T-helper 1 cell (primary cell): ENCODE measurements at regions not wholly inside any gene's neighbourhood (a gene's known extent, or its start where the extent isn't known, plus 50 kb on each side); places are given as distances from the start of the nearest gene placed in this dataset.

ENCODE experiments used
- DNase-seq, 5 donors: peaks; one replicate each; pipeline ENCODE4 v3.0.0-alpha.2; 2012 to 2020

- no peak for DNase-seq
Observed at GRCh38 chr13:44224450-44225149, 149.0 kb upstream of the SERP2 start.

DNA sequence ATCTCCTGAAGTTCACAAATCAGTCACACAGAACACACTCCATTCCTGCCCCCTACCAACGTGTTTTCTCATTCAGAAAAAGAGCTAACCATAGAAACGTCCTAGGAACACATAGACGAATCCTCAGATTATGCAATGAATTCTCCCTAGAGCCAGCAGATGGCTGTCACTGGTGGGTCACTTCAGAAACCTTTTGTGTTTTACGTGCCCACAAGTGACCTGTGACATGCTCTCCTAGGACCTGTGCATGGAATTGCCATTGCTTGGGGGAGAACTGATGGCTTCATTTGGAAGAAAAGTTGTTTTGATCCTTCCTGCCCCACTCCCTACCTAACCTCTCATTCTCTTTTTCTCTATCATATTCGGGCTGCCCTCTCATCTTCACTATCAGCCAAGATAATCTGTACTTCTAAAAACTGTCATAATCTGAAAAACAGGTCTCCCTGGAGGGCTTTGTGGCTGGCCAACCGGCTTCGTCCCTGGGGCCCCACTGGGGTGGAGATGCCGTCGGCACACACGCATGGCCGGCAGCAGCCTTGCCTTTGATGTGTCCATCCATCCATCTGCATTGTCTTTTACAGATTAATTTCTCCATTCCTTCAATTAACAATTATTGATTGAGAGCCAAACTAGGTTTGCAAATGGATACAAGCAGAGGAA is 144.1 kb upstream of the SERP2 start:
- DNase-seq = no peak

GRCh38 chr13:44230071-44230470 is 143.6 kb upstream of the SERP2 start:
- no peak for DNase-seq

DNA sequence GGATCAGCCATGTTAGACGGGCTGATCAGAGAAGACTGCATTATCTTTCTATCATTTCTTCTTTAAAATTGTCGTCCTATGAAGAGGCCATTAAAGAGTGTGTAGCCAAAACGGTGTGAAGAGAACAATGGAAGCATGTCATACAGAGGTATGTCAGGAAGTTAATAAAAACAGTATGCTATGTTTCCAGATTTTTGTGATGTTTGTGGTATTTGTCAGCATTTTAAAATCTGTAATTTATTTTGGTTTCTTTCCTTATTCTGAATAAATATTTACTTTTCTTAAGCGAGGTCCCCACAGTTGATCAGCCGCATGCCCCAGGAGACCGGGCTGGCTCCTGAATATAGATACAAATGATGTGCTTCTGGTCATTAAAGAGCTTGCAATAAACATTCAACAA is 142.9 kb upstream of the SERP2 start:
- DNase-seq = no peak

GRCh38 chr13:44231786-44232516 is 141.7 kb upstream of the SERP2 start:
- no peak for DNase-seq

DNA sequence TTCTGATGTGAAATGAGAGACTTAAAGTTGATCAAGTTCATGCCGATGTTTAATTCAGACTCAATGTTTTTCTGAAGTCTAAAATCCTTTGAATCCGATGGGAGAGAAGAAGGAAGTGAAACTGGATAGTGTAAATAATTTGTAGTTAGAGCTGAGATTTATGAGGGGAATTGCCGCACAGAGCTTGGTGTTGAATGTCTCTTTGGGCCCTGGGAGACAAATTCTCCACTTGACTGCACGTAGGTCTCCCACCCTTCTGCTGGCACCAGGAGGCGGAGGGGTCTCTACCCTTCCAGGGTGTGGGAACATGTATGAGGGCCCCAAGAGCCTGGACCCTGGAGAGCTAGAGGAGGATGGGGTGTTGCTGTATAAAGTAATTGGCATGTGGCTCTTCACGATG is 140.8 kb upstream of the SERP2 start:
- DNase-seq = no peak

- no peak for DNase-seq
Observed at GRCh38 chr13:44234566-44234965, 139.1 kb upstream of the SERP2 start.

DNA sequence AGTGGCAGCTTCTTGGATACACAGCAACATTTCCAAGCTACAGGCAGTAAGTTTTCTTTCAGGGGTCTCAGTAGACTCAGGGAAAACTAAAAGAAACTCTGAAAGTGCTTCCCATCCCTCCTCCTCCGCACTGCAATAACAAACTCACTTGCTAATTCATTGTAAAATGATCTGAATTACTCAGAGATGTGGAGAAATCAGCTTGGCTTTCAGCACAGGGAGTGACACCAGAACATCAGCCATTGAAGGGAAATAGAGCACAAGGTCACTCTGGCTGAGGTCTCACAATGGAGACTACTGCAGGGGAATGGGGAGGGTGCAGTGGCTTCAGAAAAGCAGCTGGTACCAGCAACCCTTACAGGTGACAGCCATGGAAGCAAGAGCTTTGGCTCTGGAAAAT is 137.3 kb upstream of the SERP2 start:
- DNase-seq = no peak

- no peak for DNase-seq
Observed at GRCh38 chr13:44236801-44237207, 136.8 kb upstream of the SERP2 start.

GRCh38 chr13:44237276-44237767 is 136.3 kb upstream of the SERP2 start:
- DNase-seq = peak in 1 of 5 donors; percentile 56

DNA sequence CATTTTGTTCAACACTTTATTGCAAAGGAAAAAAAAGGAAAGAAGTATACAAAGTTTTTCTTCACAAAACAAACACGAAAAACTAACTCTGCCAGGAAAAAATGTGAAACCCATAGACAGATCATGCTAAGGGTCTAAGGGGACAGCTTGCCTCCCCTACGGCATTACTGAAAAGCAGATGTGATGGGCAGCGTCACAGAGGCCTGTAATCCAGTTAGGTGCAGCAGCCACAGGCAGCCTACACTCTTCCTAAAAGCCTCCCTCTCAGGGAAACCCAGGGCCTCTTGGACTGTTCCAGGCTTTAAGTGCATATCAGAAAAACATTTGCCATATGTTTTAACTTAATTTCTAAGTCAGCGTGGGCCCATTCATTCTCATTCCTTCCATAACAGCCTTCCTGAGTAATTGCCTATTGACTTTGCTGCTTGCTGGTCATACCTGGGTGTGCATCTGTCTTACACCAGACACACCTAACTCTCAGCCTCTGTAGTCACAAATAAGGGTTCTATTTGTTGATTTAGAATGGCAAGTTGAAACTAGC is 135.7 kb upstream of the SERP2 start:
- no peak for DNase-seq

DNA sequence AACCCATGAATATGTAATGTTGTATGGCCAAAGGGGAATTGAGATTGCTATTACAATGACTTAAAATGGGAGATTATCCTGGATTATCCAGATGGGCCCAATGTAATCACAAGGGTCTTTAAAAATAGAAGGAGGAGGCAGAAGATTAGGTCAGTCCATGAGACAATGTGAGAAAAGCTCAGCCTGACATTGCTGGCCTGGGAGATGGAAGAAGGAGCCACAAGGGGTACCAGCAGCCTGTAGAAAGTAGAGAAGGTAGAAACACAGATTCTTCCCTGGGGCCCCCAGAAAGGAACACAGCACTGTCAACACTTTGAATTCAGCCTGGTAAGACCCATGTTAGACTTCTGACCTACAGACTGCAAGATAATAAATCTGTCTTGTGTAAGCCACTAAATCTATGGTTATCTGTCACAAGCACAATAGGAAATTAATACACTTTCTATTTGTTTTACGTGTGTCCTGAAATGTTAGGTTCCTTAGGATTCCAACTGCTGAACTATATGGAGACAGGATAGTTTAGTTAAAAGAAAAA is 132.9 kb upstream of the SERP2 start:
- DNase-seq = no peak

DNA sequence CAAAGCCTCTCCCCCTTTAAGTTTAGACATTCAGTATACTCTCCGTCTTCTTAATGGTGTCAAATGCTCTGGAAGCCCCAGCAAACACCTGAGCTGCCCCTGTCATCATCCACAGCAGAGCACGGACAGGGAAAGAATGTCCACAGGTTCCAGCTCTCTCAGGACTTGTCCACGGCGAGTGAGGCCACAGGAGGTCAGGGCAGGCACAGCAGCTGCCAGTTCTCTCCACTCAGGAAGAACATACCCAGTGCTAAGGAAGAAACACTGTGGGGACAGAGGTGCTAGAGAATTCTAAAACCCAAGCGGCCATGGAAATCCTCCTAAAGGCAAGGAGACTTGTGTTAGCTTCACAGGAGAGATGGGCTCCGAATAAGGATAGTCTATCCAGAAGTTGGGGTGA is 132.0 kb upstream of the SERP2 start:
- no peak for DNase-seq

- DNase-seq = no peak
Observed at GRCh38 chr13:44242766-44243165, 130.9 kb upstream of the SERP2 start.

- peak in 1 of 5 donors; percentile 52 for DNase-seq
Observed at GRCh38 chr13:44243198-44243857, 130.3 kb upstream of the SERP2 start.

DNA sequence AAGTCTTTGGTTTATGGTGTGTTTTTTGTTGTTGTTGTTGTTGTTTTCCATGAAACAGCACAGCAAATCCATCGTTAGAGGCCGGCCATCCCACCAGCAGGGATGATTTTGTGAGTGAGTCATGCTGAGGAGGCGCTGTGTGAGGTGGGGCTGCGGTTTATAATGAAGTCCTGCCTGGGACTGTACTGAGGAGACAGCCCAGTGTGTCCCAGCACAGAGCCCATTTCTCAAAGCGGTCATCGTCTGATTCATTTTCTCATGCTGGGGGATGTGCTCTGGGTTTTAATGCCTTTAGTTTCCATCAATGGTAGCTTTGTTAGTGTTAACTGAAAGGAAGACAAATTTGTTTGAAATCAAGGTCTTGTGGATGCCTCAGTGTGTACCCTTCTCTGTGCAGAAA is 129.3 kb upstream of the SERP2 start:
- DNase-seq = no peak

DNA sequence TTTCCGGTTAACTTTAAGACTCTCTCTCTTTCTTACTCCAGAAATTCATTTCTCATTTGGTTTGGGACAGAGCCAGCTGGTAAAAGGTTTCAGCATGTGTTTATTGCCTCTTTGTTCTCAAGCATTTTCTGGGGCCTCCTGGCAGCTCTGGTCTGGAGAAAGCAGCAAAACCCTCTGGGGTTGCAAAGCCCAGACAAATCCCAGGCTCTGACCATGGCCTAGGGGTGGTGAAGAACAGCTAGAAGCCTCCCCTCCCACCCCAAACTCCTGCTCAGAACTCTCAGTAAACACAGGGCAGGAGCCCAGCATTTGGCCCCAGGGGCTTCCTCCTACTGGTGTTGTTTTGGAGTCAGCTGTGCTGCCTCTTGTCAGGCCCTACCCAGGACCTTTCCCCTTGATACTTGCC is 124.2 kb upstream of the SERP2 start:
- DNase-seq = no peak

- no peak for DNase-seq
Observed at GRCh38 chr13:44252938-44253337, 120.7 kb upstream of the SERP2 start.

GRCh38 chr13:44255771-44256364 is 117.8 kb upstream of the SERP2 start:
- no peak for DNase-seq

DNA sequence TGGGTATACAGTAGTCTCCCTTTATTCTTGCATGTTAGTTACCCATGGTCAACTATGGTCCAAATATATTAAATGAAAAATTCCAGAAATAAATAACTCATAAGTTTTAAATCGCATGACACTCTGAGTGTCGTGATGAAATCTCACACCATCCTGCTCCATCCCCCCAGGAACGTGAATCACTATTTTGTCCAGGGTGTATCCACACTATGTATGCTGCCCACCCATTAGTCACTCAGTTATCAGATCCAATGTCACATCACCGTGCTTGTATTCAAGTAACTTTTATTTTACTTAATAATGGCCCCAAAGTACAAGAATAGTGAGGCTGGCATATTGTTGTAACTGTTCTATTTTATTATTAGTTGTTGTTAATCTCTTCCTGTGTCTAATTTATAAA is 115.8 kb upstream of the SERP2 start:
- DNase-seq = no peak

DNA sequence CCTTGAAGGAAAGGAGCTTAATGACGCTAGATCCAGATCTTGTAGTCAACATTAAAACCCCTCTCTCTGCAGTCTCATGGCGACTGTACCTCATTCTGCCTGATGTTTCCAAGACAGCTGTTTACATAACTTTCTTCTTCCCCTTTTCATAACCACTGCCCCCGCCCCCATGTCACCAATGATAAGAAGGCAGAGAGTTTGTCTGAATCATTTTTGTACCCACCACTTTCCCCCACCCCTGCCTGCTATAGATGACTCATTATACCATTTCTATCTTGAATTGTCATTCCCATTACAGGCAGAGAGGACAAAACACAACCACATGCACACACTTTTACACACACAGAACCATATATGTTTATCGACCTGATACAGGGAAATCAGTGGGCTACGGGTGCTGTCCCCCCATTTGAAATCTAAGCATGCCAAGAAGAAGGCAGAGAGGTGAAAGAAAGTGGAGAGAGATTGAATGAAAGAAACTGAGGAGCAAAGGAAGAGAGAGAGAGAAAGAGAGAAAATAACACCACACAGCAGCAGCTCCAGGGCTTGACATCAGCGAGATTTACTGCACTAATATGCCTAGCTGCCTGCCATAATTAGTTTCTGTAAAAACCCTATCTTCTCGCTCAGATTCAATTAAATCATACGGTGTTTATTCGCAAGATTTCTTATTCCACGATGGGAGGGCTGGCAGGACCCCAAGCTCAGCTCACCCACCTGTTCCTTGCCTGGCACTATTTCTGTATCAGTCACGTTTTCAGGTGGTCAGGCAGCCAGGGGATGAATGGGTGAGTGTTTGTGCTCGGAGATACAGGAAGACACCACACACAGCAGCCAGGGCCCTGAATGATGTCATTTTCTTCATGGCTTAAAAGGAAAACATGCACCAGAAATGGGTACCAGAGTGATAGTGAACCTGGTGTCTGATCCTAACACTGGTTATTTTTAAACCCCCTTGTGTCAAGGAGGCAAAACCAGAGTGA is 114.3 kb upstream of the SERP2 start:
- peak in 4 of 5 donors; percentile 19 to 81 (median 28) for DNase-seq
